H1 (cell line): ENCODE measurements at regions not wholly inside any gene's neighbourhood (a gene's known extent, or its start where the extent isn't known, plus 50 kb on each side); places are given as distances from the start of the nearest gene placed in this dataset.

Source experiments
- CTCF ChIA-PET: fragments of 300-600 bp; sonication (Branson Sonifier 250); formaldehyde crosslinking; loops from one replicate; lab custom pipeline; 2021; ENCODE audit not compliant: partially characterized antibody; lab: Charles Lee
- POLR2A ChIA-PET: fragments of 300-600 bp; sonication (Branson Sonifier 250); formaldehyde crosslinking; loops from one replicate; lab custom pipeline; 2021; ENCODE audit warnings: inconsistent platforms; ENCODE audit not compliant: partially characterized antibody; lab: Charles Lee
- DNase-seq, 2 experiments: peaks; one replicate each; pipeline versions ENCODE4 v3.0.0 to v3.0.0-alpha.2; 2010 to 2022; ENCODE audit warnings: low spot score in 2 of 2, low read depth in 1 of 2, mixed read lengths in 1 of 2
- FAIRE-seq: peaks from 2 replicates; lab custom pipeline; 2011; peaks lifted over from hg19 to GRCh38; lab: Jason Lieb, UNC
- H2AFZ ChIP-seq: 2 replicates; pipeline ENCODE4 v1.8.1; 2012; ENCODE audit warnings: low read length, inconsistent platforms
- H2AK5ac ChIP-seq: 2 replicates; pipeline ENCODE4 v1.6.1; 2013; ENCODE audit warnings: low read depth, low read length
- H2BK120ac ChIP-seq: replicated peaks from 2 replicates; pipeline ENCODE3; 2013; ENCODE audit warnings: low read depth, low read length, inconsistent platforms
- H2BK12ac ChIP-seq: 2 replicates; pipeline ENCODE4 v1.6.1; 2013; ENCODE audit warnings: low read depth, low read length
- H2BK15ac ChIP-seq: 2 replicates; pipeline ENCODE4 v1.6.1; 2013; ENCODE audit warnings: low read length
- H2BK20ac ChIP-seq: 2 replicates; pipeline ENCODE4 v1.6.1; 2013; ENCODE audit warnings: low read length
- H2BK5ac ChIP-seq: 2 replicates; pipeline ENCODE4 v1.6.1; 2013; ENCODE audit warnings: low read depth, low read length
- H3K14ac ChIP-seq: 2 replicates; pipeline ENCODE4 v1.6.1; 2013; ENCODE audit warnings: inconsistent platforms; ENCODE audit not compliant: insufficient read length
- H3K18ac ChIP-seq: 2 replicates; pipeline ENCODE4 v1.6.1; 2013; ENCODE audit warnings: low read length; ENCODE audit errors: extremely low read depth
- H3K23ac ChIP-seq: 2 replicates; pipeline ENCODE4 v1.6.1; 2013; ENCODE audit warnings: inconsistent platforms; ENCODE audit not compliant: insufficient read length
- H3K23me2 ChIP-seq: 2 replicates; pipeline ENCODE4 v1.6.1; 2013; ENCODE audit warnings: low read depth, low read length
- H3K27ac ChIP-seq: 2 replicates; pipeline ENCODE4 v1.6.1; 2011; ENCODE audit warnings: low read depth, low read length, inconsistent platforms
- H3K27me3 ChIP-seq, 4 experiments: replicated peaks in 1 of 4; 1 replicate in 1 of 4; 2 replicates in 3 of 4; pipeline versions ENCODE4 v1.6.1 to v1.8.1; 2011 to 2013; ENCODE audit warnings: low read length in 3 of 4, mild to moderate bottlenecking in 3 of 4, inconsistent platforms in 2 of 4, mixed read lengths in 2 of 4, moderate library complexity in 1 of 4; ENCODE audit not compliant: control insufficient read depth in 3 of 4, insufficient read depth in 3 of 4; ENCODE audit errors: extremely low read depth in 1 of 4
- H3K36me3 ChIP-seq, 4 experiments: 2 replicates each; pipeline versions ENCODE4 v1.6.1 to v1.8.1; 2011 to 2013; ENCODE audit warnings: mild to moderate bottlenecking in 4 of 4, low read length in 3 of 4, moderate library complexity in 2 of 4, control low read depth in 1 of 4, inconsistent platforms in 1 of 4; ENCODE audit not compliant: insufficient read depth in 4 of 4, control insufficient read depth in 2 of 4
- H3K4ac ChIP-seq: replicated peaks from 2 replicates; pipeline ENCODE3; 2013; ENCODE audit warnings: low read length, low read depth, mixed read lengths, inconsistent platforms; ENCODE audit not compliant: insufficient read length
- H3K4me1 ChIP-seq, 4 experiments: replicated peaks in 1 of 4; 1 replicate in 1 of 4; 2 replicates in 3 of 4; pipeline versions ENCODE4 v1.6.1 to v1.8.1; 2011 to 2013; ENCODE audit warnings: low read length in 3 of 4, inconsistent platforms in 2 of 4, mixed read lengths in 1 of 4; ENCODE audit not compliant: insufficient read depth in 4 of 4, control insufficient read depth in 3 of 4
- H3K4me2 ChIP-seq, 2 experiments: 2 replicates each; pipeline versions ENCODE4 v1.6.1 to v1.8.1; 2011 to 2013; ENCODE audit warnings: low read depth in 2 of 2, low read length in 2 of 2, control low read depth in 1 of 2, inconsistent platforms in 1 of 2, mild to moderate bottlenecking in 1 of 2; ENCODE audit not compliant: insufficient read depth in 1 of 2
- H3K4me3 ChIP-seq, 4 experiments: fragments of 200-600, 300-600 bp in 1 of 4; sonication (generic), shearing (Covaris generic), sonication (Bioruptor Twin) in 1 of 4; 2 replicates each; pipeline versions ENCODE4 v1.5.1 to v1.8.1; 2011 to 2016; ENCODE audit warnings: low read length in 4 of 4, low read depth in 3 of 4, control low read depth in 2 of 4, inconsistent platforms in 2 of 4, mild to moderate bottlenecking in 2 of 4, mixed read lengths in 1 of 4, moderate library complexity in 1 of 4; ENCODE audit not compliant: insufficient read depth in 2 of 4; ENCODE audit errors: extremely low read depth in 1 of 4
- H3K56ac ChIP-seq: replicated peaks from 2 replicates; pipeline ENCODE3; 2013; ENCODE audit warnings: low read depth, mild to moderate bottlenecking, mixed read lengths, low read length, inconsistent platforms; ENCODE audit not compliant: insufficient read length
- H3K79me1 ChIP-seq: 2 replicates; pipeline ENCODE4 v1.6.1; 2013; ENCODE audit warnings: low read depth, low read length, control low read depth
- H3K79me2 ChIP-seq, 2 experiments: 2 replicates each; pipeline versions ENCODE4 v1.6.1 to v1.8.1; 2012 to 2013; ENCODE audit warnings: low read length in 2 of 2, mild to moderate bottlenecking in 2 of 2, inconsistent platforms in 1 of 2; ENCODE audit not compliant: insufficient read depth in 2 of 2, control insufficient read depth in 1 of 2
- H3K9ac ChIP-seq, 4 experiments: replicated peaks in 1 of 4; 1 replicate in 1 of 4; 2 replicates in 3 of 4; pipeline versions ENCODE4 v1.6.1 to v1.8.1; 2011 to 2013; ENCODE audit warnings: low read depth in 3 of 4, low read length in 3 of 4, control low read depth in 2 of 4, mild to moderate bottlenecking in 2 of 4, moderate library complexity in 2 of 4, inconsistent platforms in 1 of 4; ENCODE audit errors: extremely low read depth in 1 of 4
- H3K9me3 ChIP-seq, 2 experiments: 2 replicates each; pipeline versions ENCODE4 v1.6.1 to v1.8.1; 2012 to 2013; ENCODE audit warnings: mild to moderate bottlenecking in 2 of 2, moderate library complexity in 2 of 2, control low read depth in 1 of 2, inconsistent platforms in 1 of 2, low read depth in 1 of 2, low read length in 1 of 2, mixed read lengths in 1 of 2; ENCODE audit not compliant: insufficient read depth in 2 of 2
- H4K20me1 ChIP-seq, 2 experiments: replicated peaks in 1 of 2; 2 replicates each; pipeline versions ENCODE3 to v1.8.1; 2011 to 2013; ENCODE audit warnings: inconsistent platforms in 2 of 2, low read length in 2 of 2, mild to moderate bottlenecking in 1 of 2; ENCODE audit not compliant: insufficient read depth in 2 of 2, control insufficient read depth in 1 of 2
- H4K5ac ChIP-seq: 2 replicates; pipeline ENCODE4 v1.6.1; 2013; ENCODE audit warnings: low read length, low read depth, mixed read lengths, inconsistent platforms; ENCODE audit not compliant: insufficient read length
- H4K8ac ChIP-seq: 2 replicates; pipeline ENCODE4 v1.8.0; 2013; ENCODE audit warnings: mild to moderate bottlenecking, moderate library complexity, low read length, inconsistent platforms; ENCODE audit not compliant: insufficient read depth; ENCODE audit errors: extremely low read depth
- H4K91ac ChIP-seq: replicated peaks from 2 replicates; pipeline ENCODE3; 2013; ENCODE audit warnings: low read length, mixed read lengths, inconsistent platforms; ENCODE audit not compliant: insufficient read length
- BACH1 ChIP-seq: IDR thresholded peaks from 2 replicates; pipeline ENCODE4 v1.6.1; 2012; ENCODE audit warnings: low read length, improper control_type of control experiment
- JUN ChIP-seq: IDR thresholded peaks from 2 replicates; pipeline ENCODE4 v1.6.1; 2011; ENCODE audit warnings: low read depth, mild to moderate bottlenecking, improper control_type of control experiment, low read length
- KDM4A ChIP-seq: IDR thresholded peaks from one replicate; pipeline ENCODE4 v1.7.1; 2012; ENCODE audit warnings: low read depth, mild to moderate bottlenecking, moderate library complexity, low read length, inconsistent platforms; ENCODE audit not compliant: severe bottlenecking
- NRF1 ChIP-seq: IDR thresholded peaks from 2 replicates; pipeline ENCODE4 v1.6.1; 2011; ENCODE audit warnings: mild to moderate bottlenecking, low read depth, low read length, improper control_type of control experiment
- RXRA ChIP-seq: IDR thresholded peaks from 2 replicates; pipeline ENCODE4 v1.6.1; 2011; ENCODE audit warnings: low read depth, mild to moderate bottlenecking, low read length, moderate library complexity; ENCODE audit not compliant: insufficient read depth
- SAP30 ChIP-seq: fragments of 300-600 bp; sonication (generic); IDR thresholded peaks from 2 replicates; pipeline ENCODE4 v1.7.1; 2012; ENCODE audit warnings: low read length, moderate library complexity, mild to moderate bottlenecking, inconsistent platforms; ENCODE audit not compliant: insufficient read depth, insufficient replicate concordance
- SIRT6 ChIP-seq: IDR thresholded peaks from one replicate; pipeline ENCODE4 v1.7.1; 2012; ENCODE audit warnings: low read length, inconsistent platforms
- SIX5 ChIP-seq: IDR thresholded peaks from 2 replicates; pipeline ENCODE4 v1.6.1; 2011; ENCODE audit warnings: mild to moderate bottlenecking, low read depth, low read length
- SUZ12 ChIP-seq: fragments of 200-600 bp; sonication (generic); IDR thresholded peaks from 2 replicates; pipeline ENCODE4 v1.6.1; 2012; ENCODE audit warnings: mild to moderate bottlenecking, inconsistent platforms, low read length, moderate library complexity, mixed read lengths
- TAF7 ChIP-seq: optimal IDR thresholded peaks from 2 replicates; pipeline ENCODE3; 2011; ENCODE audit warnings: low read depth, mild to moderate bottlenecking, inconsistent platforms, low read length, moderate library complexity, borderline replicate concordance
- TF ChIP-seq, protein P1 (sequence below): IDR thresholded peaks from 2 replicates; pipeline ENCODE4 v1.6.1; 2011; ENCODE audit warnings: low read depth, mild to moderate bottlenecking, low read length; ENCODE audit not compliant: insufficient read depth

- no peak overlapping the region for H3K56ac ChIP-seq
- H2BK20ac ChIP-seq: no peak overlapping the region
- CTCF ChIA-PET: no interaction called here
- no peak overlapping the region for H4K91ac ChIP-seq
- no peak for DNase-seq
- H2AFZ ChIP-seq: no peak overlapping the region
- H3K36me3 ChIP-seq: no peaks in the 10 kb centered on the region
- no peak overlapping the region for H3K4me3 ChIP-seq
- no peak overlapping the region for H4K8ac ChIP-seq
- H3K23me2 ChIP-seq: no peaks in the 10 kb centered on the region
- no peak overlapping the region for H3K9ac ChIP-seq
- H3K4me2 ChIP-seq: no peak overlapping the region
- H3K27me3 ChIP-seq: no peaks in the 10 kb centered on the region
- H3K14ac ChIP-seq: no peak overlapping the region
- no peaks in the 10 kb centered on the region for H3K4me1 ChIP-seq
- no peak overlapping the region for H2BK120ac ChIP-seq
- no peaks in the 10 kb centered on the region for H3K79me2 ChIP-seq
- H2BK12ac ChIP-seq: no peak overlapping the region
- H4K5ac ChIP-seq: no peak overlapping the region
- H2BK5ac ChIP-seq: no peak overlapping the region
- TF ChIP-seq BACH1 (no peak), SIX5 (no peak), JUN (no peak), KDM4A (no peak), SUZ12 (no peak), SIRT6 (no peak), TAF7 (no peak), RXRA (no peak), NRF1 (no peak), SAP30 (no peak)
- TF ChIP-seq, protein P1, sequence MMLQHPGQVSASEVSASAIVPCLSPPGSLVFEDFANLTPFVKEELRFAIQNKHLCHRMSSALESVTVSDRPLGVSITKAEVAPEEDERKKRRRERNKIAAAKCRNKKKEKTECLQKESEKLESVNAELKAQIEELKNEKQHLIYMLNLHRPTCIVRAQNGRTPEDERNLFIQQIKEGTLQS: no peak
- no peak overlapping the region for H2BK15ac ChIP-seq
- H3K23ac ChIP-seq: no peak overlapping the region
- H3K9me3 ChIP-seq: no peaks in the 10 kb centered on the region
- no peaks in the 10 kb centered on the region for H4K20me1 ChIP-seq
- no peak overlapping the region for H2AK5ac ChIP-seq
- H3K18ac ChIP-seq: no peak overlapping the region
- H3K4ac ChIP-seq: no peak overlapping the region
- H3K79me1 ChIP-seq: no peaks in the 10 kb centered on the region
- FAIRE-seq: no peak
- H3K27ac ChIP-seq: no peak overlapping the region
- POLR2A ChIA-PET: no interaction called here
Measured at GRCh38 chr4:43766648-43767047, 682.0 kb downstream of the KCTD8 start.
